Nephron progenitor cell (in vitro differentiated cells): ENCODE measurements at regions not wholly inside any gene's neighbourhood (a gene's known extent, or its start where the extent isn't known, plus 50 kb on each side); places are given as distances from the start of the nearest gene placed in this dataset.
"Not testable (repeated sequence)": the region's sequence is repeated elsewhere in the genome, so short reads cannot be mapped to it uniquely, and the experiment has no call there.

Source experiments
- DNase-seq: peaks from one replicate; pipeline ENCODE4 v3.0.0; 2021
- H3K27ac Mint-ChIP-seq: 2 replicates; pipeline ENCODE4 v1.8.0; 2021; ENCODE audit warnings: mild to moderate bottlenecking, moderate library complexity, mixed read lengths
- H3K27me3 Mint-ChIP-seq: 2 replicates; pipeline ENCODE4 v1.8.0; 2021; ENCODE audit warnings: mild to moderate bottlenecking, low read depth, mixed read lengths; ENCODE audit not compliant: poor library complexity
- H3K36me3 Mint-ChIP-seq: 2 replicates; pipeline ENCODE4 v1.8.0; 2021; ENCODE audit warnings: low read depth, mixed read lengths
- H3K4me1 Mint-ChIP-seq: 2 replicates; pipeline ENCODE4 v1.8.0; 2021; ENCODE audit warnings: mixed read lengths
- H3K4me3 Mint-ChIP-seq: 2 replicates; pipeline ENCODE4 v1.8.0; 2021; ENCODE audit warnings: mild to moderate bottlenecking, moderate library complexity, mixed read lengths
- H3K9me3 Mint-ChIP-seq: 2 replicates; pipeline ENCODE4 v1.8.0; 2021; ENCODE audit warnings: mild to moderate bottlenecking, moderate library complexity, mixed read lengths
- CTCF ChIP-seq: fragments of 200-600 bp; sonication (generic); IDR thresholded peaks from 2 replicates; pipeline ENCODE4 v1.5.0; 2021; ENCODE audit warnings: antibody characterized with exemption

- Mint-ChIP-seq H3K27me3 (peaks cover 3% of the 10 kb centered on the region), H3K9me3 (peaks cover 17% of the 10 kb centered on the region)
These were observed 279.2 kb downstream of the PDCD6IP start for GRCh38 chr3:34077417-34078195.

GRCh38 chr3:34078418-34078817 is 280.0 kb downstream of the PDCD6IP start:
- H3K9me3 Mint-ChIP-seq = peaks cover 21% of the 10 kb centered on the region

More at GRCh38 chr3:34077417-34078195, 279.2 kb downstream of the PDCD6IP start:
- Mint-ChIP-seq H3K4me1 (peaks cover 8% of the 10 kb centered on the region), H3K27ac (no peak overlapping the region), H3K36me3 (no peaks in the 10 kb centered on the region), H3K4me3 (no peak overlapping the region)
- TF ChIP-seq CTCF = no peak
- no peak for DNase-seq

GRCh38 chr3:34079849-34080248 is 281.4 kb downstream of the PDCD6IP start:
- not testable (repeated sequence) for H3K27ac Mint-ChIP-seq, DNase-seq, H3K4me3 Mint-ChIP-seq, H3K36me3 Mint-ChIP-seq, H3K27me3 Mint-ChIP-seq, H3K4me1 Mint-ChIP-seq
- H3K9me3 Mint-ChIP-seq = peaks cover 33% of the 10 kb centered on the region

More at GRCh38 chr3:34078418-34078817, 280.0 kb downstream of the PDCD6IP start:
- Mint-ChIP-seq H3K27me3 (peaks cover 6% of the 10 kb centered on the region), H3K27ac (peak overlapping the region; percentile 30), H3K4me3 (no peak overlapping the region), H3K36me3 (no peaks in the 10 kb centered on the region), H3K4me1 (peaks cover 8% of the 10 kb centered on the region)
- DNase-seq = no peak
- TF ChIP-seq CTCF = no peak

GRCh38 chr3:34090379-34090778 is 291.9 kb downstream of the PDCD6IP start:
- Mint-ChIP-seq H3K9me3 (peaks cover 61% of the 10 kb centered on the region), H3K36me3 (peaks cover 15% of the 10 kb centered on the region)
- not testable (repeated sequence) for H3K4me3 Mint-ChIP-seq, H3K4me1 Mint-ChIP-seq, H3K27ac Mint-ChIP-seq, DNase-seq, H3K27me3 Mint-ChIP-seq

GRCh38 chr3:34090876-34091275 is 292.4 kb downstream of the PDCD6IP start:
- no peak overlapping the region for H3K27ac Mint-ChIP-seq
- peaks cover 15% of the 10 kb centered on the region for H3K36me3 Mint-ChIP-seq
- DNase-seq = no peak
- H3K9me3 Mint-ChIP-seq = peaks cover 60% of the 10 kb centered on the region
- no peaks in the 10 kb centered on the region for H3K4me1 Mint-ChIP-seq
- H3K4me3 Mint-ChIP-seq = no peak overlapping the region
- no peak for TF ChIP-seq CTCF
- peaks cover 3% of the 10 kb centered on the region for H3K27me3 Mint-ChIP-seq

- Mint-ChIP-seq H3K9me3 (peaks cover 52% of the 10 kb centered on the region), H3K36me3 (peaks cover 11% of the 10 kb centered on the region)
- not testable (repeated sequence) for H3K4me1 Mint-ChIP-seq, H3K4me3 Mint-ChIP-seq, H3K27ac Mint-ChIP-seq, DNase-seq, H3K27me3 Mint-ChIP-seq
These were observed 295.9 kb downstream of the PDCD6IP start for GRCh38 chr3:34094280-34094679.

- Mint-ChIP-seq H3K27ac (no peak overlapping the region), H3K27me3 (no peaks in the 10 kb centered on the region), H3K4me3 (no peak overlapping the region), H3K36me3 (peaks cover 5% of the 10 kb centered on the region), H3K9me3 (peaks cover 40% of the 10 kb centered on the region), H3K4me1 (no peaks in the 10 kb centered on the region)
- no peak for DNase-seq
- no peak for TF ChIP-seq CTCF
These were observed 303.9 kb downstream of the PDCD6IP start for GRCh38 chr3:34102288-34102687.
